Transverse colon (tissue), 4 donors: ENCODE measurements at regions not wholly inside any gene's neighbourhood (a gene's known extent, or its start where the extent isn't known, plus 50 kb on each side); places are given as distances from the start of the nearest gene placed in this dataset.

Source experiments
- POLR2A ChIP-seq: fragments of 450-650 bp; IDR thresholded peaks from one replicate; pipeline ENCODE4 v1.6.1; 2016; ENCODE audit warnings: antibody characterized with exemption, mild to moderate bottlenecking, moderate library complexity
- POLR2AphosphoS5 ChIP-seq, 3 donors: sonication (generic); formaldehyde crosslinking; IDR thresholded peaks; one replicate each; pipeline ENCODE4 v1.6.1; 2016; ENCODE audit warnings: antibody characterized with exemption in 3 of 3
- TF ChIP-seq, protein P1 (sequence below), 5 experiments: fragments of 200-600 bp in 3 of 5; fragments of 450-650 bp in 2 of 5; sonication (generic) in 3 of 5; IDR thresholded peaks; 1 replicate in 2 of 5; 2 replicates in 3 of 5; pipeline ENCODE4 v1.5.1; 2016 to 2017; ENCODE audit warnings: antibody characterized with exemption in 5 of 5, inconsistent platforms in 3 of 5, mild to moderate bottlenecking in 2 of 5, moderate library complexity in 1 of 5

GRCh38 chr4:127249767-127250108 lies 383.0 kb upstream of the INTU start:
- no peak for TF ChIP-seq POLR2A
- TF ChIP-seq, protein P1, sequence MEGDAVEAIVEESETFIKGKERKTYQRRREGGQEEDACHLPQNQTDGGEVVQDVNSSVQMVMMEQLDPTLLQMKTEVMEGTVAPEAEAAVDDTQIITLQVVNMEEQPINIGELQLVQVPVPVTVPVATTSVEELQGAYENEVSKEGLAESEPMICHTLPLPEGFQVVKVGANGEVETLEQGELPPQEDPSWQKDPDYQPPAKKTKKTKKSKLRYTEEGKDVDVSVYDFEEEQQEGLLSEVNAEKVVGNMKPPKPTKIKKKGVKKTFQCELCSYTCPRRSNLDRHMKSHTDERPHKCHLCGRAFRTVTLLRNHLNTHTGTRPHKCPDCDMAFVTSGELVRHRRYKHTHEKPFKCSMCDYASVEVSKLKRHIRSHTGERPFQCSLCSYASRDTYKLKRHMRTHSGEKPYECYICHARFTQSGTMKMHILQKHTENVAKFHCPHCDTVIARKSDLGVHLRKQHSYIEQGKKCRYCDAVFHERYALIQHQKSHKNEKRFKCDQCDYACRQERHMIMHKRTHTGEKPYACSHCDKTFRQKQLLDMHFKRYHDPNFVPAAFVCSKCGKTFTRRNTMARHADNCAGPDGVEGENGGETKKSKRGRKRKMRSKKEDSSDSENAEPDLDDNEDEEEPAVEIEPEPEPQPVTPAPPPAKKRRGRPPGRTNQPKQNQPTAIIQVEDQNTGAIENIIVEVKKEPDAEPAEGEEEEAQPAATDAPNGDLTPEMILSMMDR (IDR thresholded peaks at IDR 0.05), result no peak
- TF ChIP-seq POLR2AphosphoS5 (IDR thresholded peaks at IDR 0.05), result no peak
